ENCODE measurements at regions not wholly inside any gene's neighbourhood (a gene's known extent, or its start where the extent isn't known, plus 50 kb on each side); places are given as distances from the start of the nearest gene placed in this dataset.

DNA sequence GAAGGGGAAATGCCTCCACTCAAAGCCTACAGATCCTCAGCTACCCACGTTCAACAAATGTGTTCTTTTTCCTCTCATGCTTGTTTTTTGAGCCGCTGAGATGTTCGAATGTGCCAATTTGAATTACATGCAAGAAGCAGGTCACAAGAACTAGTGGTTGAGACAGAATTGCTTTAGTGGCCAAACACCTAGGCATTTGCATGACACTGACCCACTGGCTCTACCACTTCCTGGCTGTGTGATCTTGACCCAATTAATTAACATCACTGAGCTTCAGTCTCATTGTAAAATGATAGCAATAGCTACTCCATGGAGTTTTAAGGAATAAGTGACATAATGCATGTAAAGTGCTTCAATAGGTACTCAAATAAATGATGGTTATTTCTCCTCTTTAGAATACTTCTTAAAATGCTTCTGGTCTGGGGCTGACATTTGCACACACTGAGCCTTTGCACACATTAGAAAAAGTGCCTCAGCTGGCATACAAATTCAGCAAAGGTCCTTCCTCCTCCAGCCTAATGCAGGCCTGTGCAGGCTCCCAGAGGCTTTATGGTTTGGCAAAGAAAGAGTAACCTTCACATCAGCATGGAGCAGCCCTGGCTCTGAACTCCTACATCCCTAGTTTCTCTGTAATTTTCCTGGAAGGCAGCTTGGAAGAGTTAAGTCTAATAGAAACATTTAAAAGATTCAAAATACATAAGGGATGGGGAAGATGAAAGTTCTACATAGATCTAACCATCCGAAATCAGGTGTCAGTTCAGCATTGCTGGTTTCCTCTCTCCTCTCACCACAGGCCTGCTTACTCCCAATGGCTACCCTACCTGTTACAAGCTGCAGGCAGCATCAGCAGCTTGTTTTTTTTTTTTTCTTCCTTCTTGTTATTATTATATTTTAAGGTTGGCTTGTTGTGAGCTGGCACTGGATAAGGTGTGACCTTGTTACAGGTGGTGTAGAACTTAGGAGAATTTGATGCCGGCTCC lies 107.4 kb downstream of the TBX19 start:
- Histone ChIP-seq H3K9ac (replicated peaks in 1 of 4; ENCODE audit: extremely low read depth in 1 of 4, low read depth in 3 of 4, low read length in 3 of 4) (0 out of 7 replicates have a peak overlapping the region, but pooled peaks of 1 of the 4 experiments have one; percentile 1), H2BK12ac (ENCODE audit: low read depth, low read length) (peak overlapping the region; percentile 11; the same call in 1 of the 2 replicates), H2BK120ac (replicated peaks; ENCODE audit: low read depth, low read length) (no peak overlapping the region), H2AK5ac (ENCODE audit: low read depth, low read length) (no peak overlapping the region), H3K14ac (ENCODE audit: insufficient read length) (no peak overlapping the region), H3K23ac (ENCODE audit: insufficient read length) (no peak overlapping the region), H3K18ac (ENCODE audit: extremely low read depth, low read length) (no peak overlapping the region), H4K5ac (ENCODE audit: insufficient read length, low read depth, low read length) (no peak overlapping the region), H2BK20ac (ENCODE audit: low read length) (no peak overlapping the region; the same call in 1 of the 2 replicates), H4K8ac (ENCODE audit: extremely low read depth, insufficient read depth, low read length) (no peak overlapping the region), H3K23me2 (ENCODE audit: low read depth, low read length) (no peaks in the 10 kb centered on the region), H3K4me2 (ENCODE audit: insufficient read depth in 1 of 2, low read depth in 2 of 2, low read length in 2 of 2) (peak overlapping the region; percentile 67 to 72), H3K9me3 (ENCODE audit: insufficient read depth in 2 of 2, low read depth in 1 of 2, low read length in 1 of 2) (no peaks in the 10 kb centered on the region), H2AFZ (ENCODE audit: low read length) (0 out of 2 replicates have a peak overlapping the region, but pooled peaks have one; percentile 28), H3K56ac (replicated peaks; ENCODE audit: insufficient read length, low read depth, low read length) (no peak overlapping the region), H4K20me1 (replicated peaks in 1 of 2; ENCODE audit: control insufficient read depth in 1 of 2, insufficient read depth in 2 of 2, low read length in 2 of 2) (no peaks in the 10 kb centered on the region), H3K27ac (ENCODE audit: low read depth, low read length) (no peak overlapping the region), H2BK15ac (ENCODE audit: low read length) (no peak overlapping the region), H3K4ac (replicated peaks; ENCODE audit: insufficient read length, low read depth, low read length) (no peak overlapping the region), H3K79me2 (ENCODE audit: control insufficient read depth in 1 of 2, insufficient read depth in 2 of 2, low read length in 2 of 2) (no peaks in the 10 kb centered on the region), H3K79me1 (ENCODE audit: low read depth, low read length) (no peaks in the 10 kb centered on the region; the same call in 1 of the 2 replicates), H3K36me3 (ENCODE audit: control insufficient read depth in 2 of 4, insufficient read depth in 4 of 4, low read length in 3 of 4) (no peaks in the 10 kb centered on the region), H3K4me3 (ENCODE audit: extremely low read depth in 1 of 4, insufficient read depth in 2 of 4, low read depth in 3 of 4, low read length in 4 of 4) (peak overlapping the region in 2 of 4 experiments; percentile 12 to 50; a peak in 3 of 8 replicates), H3K4me1 (replicated peaks in 1 of 4; ENCODE audit: control insufficient read depth in 3 of 4, insufficient read depth in 4 of 4, low read length in 3 of 4) (peaks cover 0 to 16% (median 12%) of the 10 kb centered on the region in 4 experiments; a peak in 6 of 7 replicates), H3K27me3 (replicated peaks in 1 of 4; ENCODE audit: control insufficient read depth in 3 of 4, extremely low read depth in 1 of 4, insufficient read depth in 3 of 4, low read length in 3 of 4) (peaks cover 0 to 4% (median 2%) of the 10 kb centered on the region in 4 experiments; a peak in 3 of 7 replicates), H4K91ac (replicated peaks; ENCODE audit: insufficient read length, low read length) (peak overlapping the region; percentile 32), H2BK5ac (ENCODE audit: low read depth, low read length) (peak overlapping the region; percentile 35; the same call in 1 of the 2 replicates)
- ChIA-PET CTCF (ENCODE audit: partially characterized antibody) (interaction anchor here (0.6 to 1.9 kb wide), 5 partner anchors 13 to 1288 kb away, joined by 3 to 8 read pairs (median 3); no protein-coding TSS in a partner anchor), POLR2A (ENCODE audit: partially characterized antibody) (interaction anchor here (1.0 to 4.3 kb wide), 4 partner anchors 10 to 20 kb away, joined by 3 to 15 read pairs (median 4); no protein-coding TSS in a partner anchor)
- DNase-seq (ENCODE audit: low read depth in 1 of 2, low spot score in 2 of 2), result no peak
- FAIRE-seq, result peak; percentile 94
- WGBS, 2 experiments (ENCODE audit: extremely low coverage in 1 of 2, insufficient coverage in 1 of 2, insufficient read length in 1 of 2, insufficient replicate concordance in 2 of 2, low coverage in 1 of 2, low lambda C conversion rate in 2 of 2, missing lambda C conversion rate in 1 of 2), result 41% methylated on average over 5 of the region's 5 CpGs; no CpG with 5 or more reads in 1 of the 2 experiments

All from H1 (cell line).